ENCODE measurements at regions not wholly inside any gene's neighbourhood (a gene's known extent, or its start where the extent isn't known, plus 50 kb on each side); places are given as distances from the start of the nearest gene placed in this dataset.
A peak's percentile ranks its signal among the peaks of the same experiment; 100 is the strongest.

- TF ChIP-seq EZH2 (IDR thresholded peaks at IDR 0.05; ENCODE audit: borderline replicate concordance, low read depth, low read length, severe bottlenecking) (no peak), CTCF (IDR thresholded peaks at IDR 0.05; ENCODE audit: borderline replicate concordance, extremely low read depth, low read length, poor library complexity, severe bottlenecking) (no peak)
- Histone ChIP-seq H3K4me1 (ENCODE audit: insufficient read depth, low read length) (no peaks in the 10 kb centered on the region), H3K4me3 (ENCODE audit: low read depth in 1 of 2, low read length in 2 of 2) (no peak overlapping the region), H3K9ac (ENCODE audit: low read depth, low read length) (no peak overlapping the region), H3K79me2 (ENCODE audit: insufficient read depth, low read length) (no peaks in the 10 kb centered on the region), H3K9me3 (ENCODE audit: insufficient read depth, low read length, severe bottlenecking) (no peaks in the 10 kb centered on the region), H3K27ac (ENCODE audit: low read length) (no peak overlapping the region), H3K4me2 (ENCODE audit: insufficient read depth, low read length) (no peak overlapping the region), H2AFZ (ENCODE audit: low read depth, low read length) (no peak overlapping the region), H3K36me3 (ENCODE audit: insufficient read depth, low read length) (no peaks in the 10 kb centered on the region), H3K27me3 (ENCODE audit: insufficient read depth, low read length, poor library complexity) (no peaks in the 10 kb centered on the region), H4K20me1 (ENCODE audit: insufficient read depth, low read length) (no peaks in the 10 kb centered on the region)
- no peak for DNase-seq
- no peak for ATAC-seq (ENCODE audit: insufficient read depth, low read depth)
Measured at GRCh38 chr10:2143213-2143835, 406.0 kb upstream of the ADARB2 start.

- H3K4me1 ChIP-seq (ENCODE audit: insufficient read depth, low read length) = no peaks in the 10 kb centered on the region
- H4K20me1 ChIP-seq (ENCODE audit: insufficient read depth, low read length) = no peaks in the 10 kb centered on the region
- no peak for ATAC-seq (ENCODE audit: insufficient read depth, low read depth)
- H2AFZ ChIP-seq (ENCODE audit: low read depth, low read length) = no peak overlapping the region
- no peaks in the 10 kb centered on the region for H3K27me3 ChIP-seq (ENCODE audit: insufficient read depth, low read length, poor library complexity)
- no peaks in the 10 kb centered on the region for H3K36me3 ChIP-seq (ENCODE audit: insufficient read depth, low read length)
- no peak for TF ChIP-seq CTCF (IDR thresholded peaks at IDR 0.05; ENCODE audit: borderline replicate concordance, extremely low read depth, low read length, poor library complexity, severe bottlenecking)
- TF ChIP-seq EZH2 (IDR thresholded peaks at IDR 0.05; ENCODE audit: borderline replicate concordance, low read depth, low read length, severe bottlenecking) = no peak
- H3K4me3 ChIP-seq (ENCODE audit: low read depth in 1 of 2, low read length in 2 of 2) = no peak overlapping the region
- no peak overlapping the region for H3K9ac ChIP-seq (ENCODE audit: low read depth, low read length)
- no peaks in the 10 kb centered on the region for H3K9me3 ChIP-seq (ENCODE audit: insufficient read depth, low read length, severe bottlenecking)
- H3K79me2 ChIP-seq (ENCODE audit: insufficient read depth, low read length) = no peaks in the 10 kb centered on the region
- no peak overlapping the region for H3K27ac ChIP-seq (ENCODE audit: low read length)
- no peak overlapping the region for H3K4me2 ChIP-seq (ENCODE audit: insufficient read depth, low read length)
- no peak for DNase-seq
Measured at GRCh38 chr10:2139746-2140145, 402.4 kb upstream of the ADARB2 start.

DNA sequence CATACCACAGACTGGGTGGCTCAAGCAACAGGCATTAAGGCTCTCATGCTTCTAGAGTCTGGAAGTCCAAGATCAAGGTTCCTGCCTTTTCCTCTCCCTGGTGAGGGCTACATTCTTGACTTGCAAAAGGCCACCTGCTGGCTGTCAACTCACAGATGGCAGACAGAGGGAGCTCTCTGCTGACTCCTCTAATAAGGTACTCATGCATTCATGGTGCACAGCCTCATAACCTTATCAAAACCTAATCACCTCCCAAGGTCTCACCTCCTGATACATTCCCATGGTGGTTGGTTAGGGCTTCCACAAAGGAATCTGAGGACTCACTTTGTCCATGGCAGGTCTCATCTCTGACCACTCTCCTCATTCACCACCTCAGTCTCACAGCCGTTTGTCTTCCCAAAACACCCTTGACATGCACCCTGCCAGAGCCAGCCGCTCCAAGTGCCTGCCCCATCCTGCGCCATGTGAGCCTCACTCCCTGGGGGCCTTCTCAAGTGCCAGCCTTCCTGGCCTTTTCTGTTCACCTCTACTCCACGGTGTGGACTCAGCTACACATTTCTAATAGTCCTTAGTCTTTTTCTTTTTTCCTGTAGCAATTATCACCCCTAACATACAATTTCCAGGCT is 400.3 kb upstream of the ADARB2 start:
- no peak for TF ChIP-seq EZH2 (IDR thresholded peaks at IDR 0.05; ENCODE audit: borderline replicate concordance, low read depth, low read length, severe bottlenecking)
- peak; percentile 55 for TF ChIP-seq CTCF (IDR thresholded peaks at IDR 0.05; ENCODE audit: borderline replicate concordance, extremely low read depth, low read length, poor library complexity, severe bottlenecking)
- H4K20me1 ChIP-seq (ENCODE audit: insufficient read depth, low read length) = no peaks in the 10 kb centered on the region
- no peak overlapping the region for H3K9ac ChIP-seq (ENCODE audit: low read depth, low read length)
- peak; percentile 14 for DNase-seq
- no peak overlapping the region for H2AFZ ChIP-seq (ENCODE audit: low read depth, low read length)
- no peak; the same call in 2 of the 3 replicates for ATAC-seq (ENCODE audit: insufficient read depth, low read depth)
- H3K9me3 ChIP-seq (ENCODE audit: insufficient read depth, low read length, severe bottlenecking) = no peaks in the 10 kb centered on the region
- no peaks in the 10 kb centered on the region for H3K4me1 ChIP-seq (ENCODE audit: insufficient read depth, low read length)
- no peaks in the 10 kb centered on the region for H3K79me2 ChIP-seq (ENCODE audit: insufficient read depth, low read length)
- no peaks in the 10 kb centered on the region for H3K36me3 ChIP-seq (ENCODE audit: insufficient read depth, low read length)
- H3K4me2 ChIP-seq (ENCODE audit: insufficient read depth, low read length) = no peak overlapping the region
- H3K27ac ChIP-seq (ENCODE audit: low read length) = no peak overlapping the region
- no peak overlapping the region for H3K4me3 ChIP-seq (ENCODE audit: low read depth in 1 of 2, low read length in 2 of 2)
- no peaks in the 10 kb centered on the region for H3K27me3 ChIP-seq (ENCODE audit: insufficient read depth, low read length, poor library complexity)

Data from DND-41 (cell line).